ENCODE measurements at regions not wholly inside any gene's neighbourhood (a gene's known extent, or its start where the extent isn't known, plus 50 kb on each side); places are given as distances from the start of the nearest gene placed in this dataset.

GRCh38 chr15:69794645-69795469 lies 302.9 kb downstream of the TLE3 start:
- intact Hi-C loops (cut with micrococcal nuclease; ENCODE audit: unreplicated experiment), result no loop called here
- no peak for DNase-seq (ENCODE audit: low spot score)
- Histone ChIP-seq H3K36me3 (ENCODE audit: insufficient read depth, low read length) (no peaks in the 10 kb centered on the region), H3K27ac (ENCODE audit: low read depth, low read length, poor library complexity, severe bottlenecking) (no peak overlapping the region), H3K4me1 (ENCODE audit: insufficient read depth, low read length, poor library complexity, severe bottlenecking) (no peaks in the 10 kb centered on the region), H3K9me3 (ENCODE audit: low read length) (no peaks in the 10 kb centered on the region), H4K20me1 (ENCODE audit: insufficient read depth, low read length) (no peaks in the 10 kb centered on the region), H3K4me3 (ENCODE audit: low read depth, low read length, poor library complexity, severe bottlenecking) (no peak overlapping the region), H3K4me2 (ENCODE audit: low read length) (no peak overlapping the region), H2AFZ (ENCODE audit: low read length) (no peak overlapping the region), H3K79me2 (ENCODE audit: insufficient read depth, low read depth, low read length) (no peaks in the 10 kb centered on the region), H3K9me2 (ENCODE audit: insufficient read depth, low read length) (no peaks in the 10 kb centered on the region)
- BruUV-seq (replicated peaks), result no TSS peak
- POLR2A ChIA-PET, result no interaction called here
- CTCF ChIA-PET (ENCODE audit: unreplicated experiment), result no interaction called here
- TF ChIP-seq EZH2phosphoT487 (IDR thresholded peaks at IDR 0.05; ENCODE audit: borderline replicate concordance, low read depth, low read length), result no peak
- TF ChIP-seq, protein P1, sequence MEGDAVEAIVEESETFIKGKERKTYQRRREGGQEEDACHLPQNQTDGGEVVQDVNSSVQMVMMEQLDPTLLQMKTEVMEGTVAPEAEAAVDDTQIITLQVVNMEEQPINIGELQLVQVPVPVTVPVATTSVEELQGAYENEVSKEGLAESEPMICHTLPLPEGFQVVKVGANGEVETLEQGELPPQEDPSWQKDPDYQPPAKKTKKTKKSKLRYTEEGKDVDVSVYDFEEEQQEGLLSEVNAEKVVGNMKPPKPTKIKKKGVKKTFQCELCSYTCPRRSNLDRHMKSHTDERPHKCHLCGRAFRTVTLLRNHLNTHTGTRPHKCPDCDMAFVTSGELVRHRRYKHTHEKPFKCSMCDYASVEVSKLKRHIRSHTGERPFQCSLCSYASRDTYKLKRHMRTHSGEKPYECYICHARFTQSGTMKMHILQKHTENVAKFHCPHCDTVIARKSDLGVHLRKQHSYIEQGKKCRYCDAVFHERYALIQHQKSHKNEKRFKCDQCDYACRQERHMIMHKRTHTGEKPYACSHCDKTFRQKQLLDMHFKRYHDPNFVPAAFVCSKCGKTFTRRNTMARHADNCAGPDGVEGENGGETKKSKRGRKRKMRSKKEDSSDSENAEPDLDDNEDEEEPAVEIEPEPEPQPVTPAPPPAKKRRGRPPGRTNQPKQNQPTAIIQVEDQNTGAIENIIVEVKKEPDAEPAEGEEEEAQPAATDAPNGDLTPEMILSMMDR (conservative IDR thresholded peaks at IDR 0.05; ENCODE audit: low read length), result no peak

DNA sequence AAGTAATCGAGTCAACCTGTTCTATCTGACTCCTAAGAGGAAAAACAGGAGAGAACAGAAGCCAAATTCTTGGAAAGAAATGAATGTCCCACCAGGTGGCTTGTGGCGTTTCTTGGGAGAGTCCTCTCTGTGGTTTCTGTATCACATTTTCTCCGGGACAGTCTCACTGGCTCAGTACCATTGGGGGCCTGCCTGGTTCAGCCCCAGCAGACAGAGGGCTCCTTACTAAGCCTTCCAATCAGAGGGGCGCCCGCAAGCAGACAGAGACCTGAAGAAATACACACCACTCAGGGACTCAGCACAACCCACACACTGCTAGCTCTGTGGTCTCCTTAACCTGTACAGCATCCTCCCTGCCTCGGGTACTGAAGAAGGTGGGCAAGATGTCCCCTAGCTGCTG lies 302.1 kb downstream of the TLE3 start:
- no TSS peak for BruUV-seq (replicated peaks)
- intact Hi-C loops (cut with micrococcal nuclease; ENCODE audit: unreplicated experiment), result no loop called here
- Histone ChIP-seq H3K4me1 (ENCODE audit: insufficient read depth, low read length, poor library complexity, severe bottlenecking) (no peaks in the 10 kb centered on the region), H3K79me2 (ENCODE audit: insufficient read depth, low read depth, low read length) (no peaks in the 10 kb centered on the region), H3K27ac (ENCODE audit: low read depth, low read length, poor library complexity, severe bottlenecking) (no peak overlapping the region), H3K36me3 (ENCODE audit: insufficient read depth, low read length) (no peaks in the 10 kb centered on the region), H3K9me3 (ENCODE audit: low read length) (no peaks in the 10 kb centered on the region), H2AFZ (ENCODE audit: low read length) (no peak overlapping the region), H3K9me2 (ENCODE audit: insufficient read depth, low read length) (no peaks in the 10 kb centered on the region), H4K20me1 (ENCODE audit: insufficient read depth, low read length) (no peaks in the 10 kb centered on the region), H3K4me2 (ENCODE audit: low read length) (no peak overlapping the region), H3K4me3 (ENCODE audit: low read depth, low read length, poor library complexity, severe bottlenecking) (no peak overlapping the region)
- no peak for DNase-seq (ENCODE audit: low spot score)
- ChIA-PET POLR2A (no interaction called here), CTCF (ENCODE audit: unreplicated experiment) (no interaction called here)
- no peak for TF ChIP-seq EZH2phosphoT487 (IDR thresholded peaks at IDR 0.05; ENCODE audit: borderline replicate concordance, low read depth, low read length)
- TF ChIP-seq, protein P1 (conservative IDR thresholded peaks at IDR 0.05; ENCODE audit: low read length), result no peak

GRCh38 chr15:69797051-69797595 lies 300.6 kb downstream of the TLE3 start:
- no peaks in the 10 kb centered on the region for H3K9me3 ChIP-seq (ENCODE audit: low read length)
- H3K4me1 ChIP-seq (ENCODE audit: insufficient read depth, low read length, poor library complexity, severe bottlenecking), result no peaks in the 10 kb centered on the region
- BruUV-seq (replicated peaks), result no TSS peak
- H3K36me3 ChIP-seq (ENCODE audit: insufficient read depth, low read length), result no peaks in the 10 kb centered on the region
- no peaks in the 10 kb centered on the region for H3K9me2 ChIP-seq (ENCODE audit: insufficient read depth, low read length)
- DNase-seq (ENCODE audit: low spot score), result no peak
- CTCF ChIA-PET (ENCODE audit: unreplicated experiment), result no interaction called here
- intact Hi-C loops (cut with micrococcal nuclease; ENCODE audit: unreplicated experiment), result no loop called here
- no peak overlapping the region for H2AFZ ChIP-seq (ENCODE audit: low read length)
- no peak overlapping the region for H3K4me3 ChIP-seq (ENCODE audit: low read depth, low read length, poor library complexity, severe bottlenecking)
- no peak overlapping the region for H3K27ac ChIP-seq (ENCODE audit: low read depth, low read length, poor library complexity, severe bottlenecking)
- POLR2A ChIA-PET, result interaction anchor here (0.6 to 1.1 kb wide), 2 partner anchors 42 to 363 kb away, joined by 3 read pairs; no protein-coding TSS in a partner anchor
- H4K20me1 ChIP-seq (ENCODE audit: insufficient read depth, low read length), result no peaks in the 10 kb centered on the region
- TF ChIP-seq, protein P1 (conservative IDR thresholded peaks at IDR 0.05; ENCODE audit: low read length), result no peak
- no peak for TF ChIP-seq EZH2phosphoT487 (IDR thresholded peaks at IDR 0.05; ENCODE audit: borderline replicate concordance, low read depth, low read length)
- H3K4me2 ChIP-seq (ENCODE audit: low read length), result no peak overlapping the region
- H3K79me2 ChIP-seq (ENCODE audit: insufficient read depth, low read depth, low read length), result no peaks in the 10 kb centered on the region
